Mucosa of rectum (tissue), 2 donors: ENCODE measurements at regions not wholly inside any gene's neighbourhood (a gene's known extent, or its start where the extent isn't known, plus 50 kb on each side); places are given as distances from the start of the nearest gene placed in this dataset.
A peak's percentile ranks its signal among the peaks of the same experiment; 100 is the strongest.

Experiments
- H3K27ac ChIP-seq, 2 donors: one replicate each; pipeline ENCODE4 v1.7.0; 2013; ENCODE audit warnings: inconsistent platforms in 2 of 2, low read depth in 2 of 2, low read length in 2 of 2
- H3K27me3 ChIP-seq, 2 donors: one replicate each; pipeline ENCODE4 v1.7.0; 2013; ENCODE audit warnings: low read length in 2 of 2; ENCODE audit not compliant: control insufficient read depth in 2 of 2, insufficient read depth in 2 of 2
- H3K36me3 ChIP-seq, 2 donors: one replicate each; pipeline ENCODE4 v1.7.0; 2013; ENCODE audit warnings: low read length in 2 of 2; ENCODE audit not compliant: control insufficient read depth in 2 of 2, insufficient read depth in 2 of 2
- H3K4me1 ChIP-seq, 2 donors: one replicate each; pipeline ENCODE4 v1.7.0; 2013; ENCODE audit warnings: low read length in 2 of 2, mild to moderate bottlenecking in 1 of 2; ENCODE audit not compliant: control insufficient read depth in 2 of 2, insufficient read depth in 2 of 2
- H3K4me3 ChIP-seq, 2 donors: one replicate each; pipeline ENCODE4 v1.7.0; 2013; ENCODE audit warnings: low read length in 2 of 2
- H3K9ac ChIP-seq, 2 donors: one replicate each; pipeline ENCODE4 v1.7.0; 2013; ENCODE audit warnings: low read length in 2 of 2, low read depth in 1 of 2, mild to moderate bottlenecking in 1 of 2
- H3K9me3 ChIP-seq, 2 donors: one replicate each; pipeline ENCODE4 v1.7.0; 2013; ENCODE audit warnings: low read length in 2 of 2; ENCODE audit not compliant: control insufficient read depth in 2 of 2
- donor health status: healthy.
- donor health status: Normal muscosa, but diverticular disease.

DNA sequence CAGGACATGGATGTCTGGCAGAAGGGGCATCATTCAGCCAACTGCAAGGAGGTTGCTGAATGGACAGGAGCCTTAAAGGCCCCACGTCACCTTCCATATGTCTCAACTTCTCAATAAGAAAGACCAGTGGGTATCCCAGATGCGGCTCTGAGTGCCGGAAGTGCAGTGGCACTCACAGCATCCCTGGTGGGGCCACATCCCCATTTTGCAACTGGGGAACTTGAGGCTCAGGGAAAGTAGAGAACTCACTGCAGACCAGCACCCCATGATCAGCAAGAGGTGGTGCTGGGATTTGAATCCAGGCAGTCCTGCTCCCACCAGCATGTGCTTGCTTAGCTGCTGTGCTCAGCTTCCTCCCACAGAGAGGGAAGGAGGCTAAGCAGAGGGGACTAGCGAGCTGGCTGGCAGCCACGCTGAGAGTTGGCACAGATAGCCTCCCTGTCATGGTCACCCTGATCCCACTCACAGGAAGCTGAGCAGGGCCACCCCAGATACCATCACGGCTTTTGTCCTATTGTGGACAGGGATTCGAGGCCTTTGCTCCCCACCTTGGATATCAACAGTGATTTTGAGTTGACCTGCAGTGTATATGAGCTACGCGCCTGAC is 294.2 kb upstream of the FOXF1 start:
- Histone ChIP-seq H3K9ac (no peak overlapping the region), H3K36me3 (no peaks in the 10 kb centered on the region), H3K4me1 (peaks cover 2 to 7% of the 10 kb centered on the region in 2 donors), H3K9me3 (no peaks in the 10 kb centered on the region), H3K4me3 (no peak overlapping the region), H3K27ac (no peak overlapping the region), H3K27me3 (no peaks in the 10 kb centered on the region)

DNA sequence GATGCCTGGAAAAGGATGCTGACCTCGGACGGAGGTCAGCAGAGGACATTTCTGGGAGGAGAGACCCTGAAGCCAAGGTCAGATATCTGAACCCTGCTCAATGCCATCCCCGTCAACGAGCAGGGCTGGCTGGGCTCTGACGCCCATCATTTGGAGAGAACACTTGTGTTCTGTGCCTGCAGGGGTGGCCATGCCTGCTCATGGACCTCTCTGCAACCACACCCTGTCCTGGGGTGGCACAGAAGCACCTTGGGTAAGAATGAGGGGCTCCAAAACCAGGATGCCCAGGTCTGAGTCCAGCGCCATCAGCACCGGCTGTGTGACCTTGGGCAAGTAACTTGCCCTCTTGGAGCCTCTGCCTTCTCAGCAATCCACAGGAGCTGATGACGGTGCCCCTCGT is 293.7 kb upstream of the FOXF1 start:
- Histone ChIP-seq H3K36me3 (no peaks in the 10 kb centered on the region), H3K4me3 (no peak overlapping the region), H3K27me3 (no peaks in the 10 kb centered on the region), H3K27ac (no peak overlapping the region), H3K4me1 (peaks cover 2 to 7% of the 10 kb centered on the region in 2 donors), H3K9me3 (no peaks in the 10 kb centered on the region), H3K9ac (no peak overlapping the region)

DNA sequence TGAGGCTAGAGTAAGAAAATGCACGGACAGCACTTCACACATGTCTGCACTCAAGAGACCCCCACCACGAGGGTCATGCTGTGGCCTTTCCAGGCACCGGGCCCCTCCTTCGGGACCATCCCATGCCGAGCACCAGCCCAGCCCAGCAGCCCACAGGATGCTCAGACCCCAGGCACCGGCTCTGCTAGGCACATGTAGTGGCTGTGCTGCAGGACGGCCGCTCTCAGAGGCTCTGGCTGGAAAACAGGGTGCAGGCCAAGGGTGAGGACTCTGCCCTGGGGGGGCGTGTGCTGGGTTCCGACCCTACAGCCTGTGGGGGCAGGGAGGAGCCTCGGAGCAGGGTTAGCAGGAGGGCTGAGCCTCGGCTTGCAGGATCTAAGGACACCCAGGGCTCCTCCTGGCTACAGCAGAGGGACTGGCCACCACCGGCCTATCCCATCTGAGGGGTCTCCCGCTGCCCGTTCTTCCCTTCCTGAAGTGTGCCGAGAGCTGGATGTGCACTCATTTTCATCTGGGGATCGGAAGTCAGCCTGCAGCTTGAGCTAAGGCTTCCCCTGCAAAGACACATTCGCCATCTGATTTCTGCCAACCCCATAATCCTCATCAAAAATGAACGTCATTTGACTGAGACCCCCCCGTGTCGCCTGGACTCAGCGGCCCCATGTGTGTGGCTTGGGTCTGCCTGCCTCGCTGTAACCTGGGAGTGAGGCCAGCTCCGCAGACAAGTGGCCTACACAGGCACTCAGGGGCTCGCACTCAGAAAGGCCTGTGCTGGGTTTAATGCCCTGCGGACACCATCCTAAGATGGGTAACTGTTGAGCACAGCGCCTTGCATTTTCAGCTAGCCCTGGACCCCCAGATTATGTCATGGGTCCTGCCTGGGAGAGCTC is 293.1 kb upstream of the FOXF1 start:
- Histone ChIP-seq H3K27me3 (no peaks in the 10 kb centered on the region), H3K9me3 (no peaks in the 10 kb centered on the region), H3K9ac (no peak overlapping the region), H3K36me3 (no peaks in the 10 kb centered on the region), H3K4me1 (peaks cover 2 to 7% of the 10 kb centered on the region in 2 donors), H3K27ac (no peak overlapping the region), H3K4me3 (no peak overlapping the region)

DNA sequence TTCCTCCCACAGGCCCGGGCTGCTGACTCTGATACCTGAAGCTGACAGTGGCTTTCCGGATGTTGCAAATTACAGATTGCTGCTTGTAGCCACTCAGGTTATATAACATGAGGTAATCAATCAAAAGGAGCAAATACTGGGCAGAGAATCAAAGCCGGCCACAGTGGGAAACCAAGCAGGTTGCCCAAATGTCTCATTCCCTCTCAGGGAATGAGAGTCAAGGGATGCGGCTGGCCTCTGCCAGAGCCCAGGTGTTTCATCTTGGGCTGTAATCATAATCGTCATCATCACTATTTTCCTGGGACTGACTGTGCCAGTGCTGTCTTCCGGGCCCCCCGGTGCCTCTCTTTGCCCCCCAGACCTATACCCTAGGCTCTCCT is 292.4 kb upstream of the FOXF1 start:
- Histone ChIP-seq H3K4me1 (peaks cover 2 to 7% of the 10 kb centered on the region in 2 donors), H3K36me3 (no peaks in the 10 kb centered on the region), H3K9me3 (no peaks in the 10 kb centered on the region), H3K27ac (no peak overlapping the region), H3K4me3 (no peak overlapping the region), H3K9ac (no peak overlapping the region), H3K27me3 (no peaks in the 10 kb centered on the region)

DNA sequence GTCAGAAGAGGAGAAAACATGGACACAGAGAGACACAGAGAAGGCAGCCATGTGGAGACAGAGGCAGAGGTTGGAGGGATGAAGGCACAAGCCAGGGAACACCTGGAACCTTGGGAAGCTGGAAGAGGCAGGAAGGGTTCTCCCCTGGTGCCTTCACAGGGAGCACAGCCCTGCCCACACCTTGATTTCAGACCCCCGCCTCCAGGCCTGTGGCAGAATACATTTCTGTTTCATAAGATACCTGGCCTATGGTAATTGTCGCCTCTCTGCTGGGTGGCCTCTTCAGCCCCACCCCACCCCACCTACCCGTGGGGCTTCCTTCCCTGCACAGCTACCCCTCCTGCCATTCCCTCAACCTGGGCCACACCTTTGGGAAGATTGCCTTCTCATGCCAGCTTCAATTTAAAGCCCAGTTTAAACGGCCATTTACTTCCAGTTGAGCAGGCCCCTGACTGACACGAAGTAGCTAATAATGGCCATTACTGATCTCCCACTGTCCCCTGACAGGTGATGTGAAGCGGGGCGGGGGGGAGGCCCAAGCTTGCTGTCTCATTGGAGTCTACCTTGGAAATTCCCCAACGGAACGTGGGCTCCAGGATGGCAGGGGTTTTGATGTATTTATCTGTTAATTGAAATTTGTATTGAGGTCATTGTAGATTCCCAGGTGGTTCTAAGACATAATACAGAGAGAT is 291.7 kb upstream of the FOXF1 start:
- no peaks in the 10 kb centered on the region for H3K36me3 ChIP-seq
- H3K4me1 ChIP-seq = peaks cover 2 to 7% of the 10 kb centered on the region in 2 donors
- no peak overlapping the region for H3K9ac ChIP-seq
- peak overlapping the region in 1 of 2 donors; percentile 68 for H3K27ac ChIP-seq
- no peaks in the 10 kb centered on the region for H3K27me3 ChIP-seq
- H3K4me3 ChIP-seq = no peak overlapping the region
- no peaks in the 10 kb centered on the region for H3K9me3 ChIP-seq

DNA sequence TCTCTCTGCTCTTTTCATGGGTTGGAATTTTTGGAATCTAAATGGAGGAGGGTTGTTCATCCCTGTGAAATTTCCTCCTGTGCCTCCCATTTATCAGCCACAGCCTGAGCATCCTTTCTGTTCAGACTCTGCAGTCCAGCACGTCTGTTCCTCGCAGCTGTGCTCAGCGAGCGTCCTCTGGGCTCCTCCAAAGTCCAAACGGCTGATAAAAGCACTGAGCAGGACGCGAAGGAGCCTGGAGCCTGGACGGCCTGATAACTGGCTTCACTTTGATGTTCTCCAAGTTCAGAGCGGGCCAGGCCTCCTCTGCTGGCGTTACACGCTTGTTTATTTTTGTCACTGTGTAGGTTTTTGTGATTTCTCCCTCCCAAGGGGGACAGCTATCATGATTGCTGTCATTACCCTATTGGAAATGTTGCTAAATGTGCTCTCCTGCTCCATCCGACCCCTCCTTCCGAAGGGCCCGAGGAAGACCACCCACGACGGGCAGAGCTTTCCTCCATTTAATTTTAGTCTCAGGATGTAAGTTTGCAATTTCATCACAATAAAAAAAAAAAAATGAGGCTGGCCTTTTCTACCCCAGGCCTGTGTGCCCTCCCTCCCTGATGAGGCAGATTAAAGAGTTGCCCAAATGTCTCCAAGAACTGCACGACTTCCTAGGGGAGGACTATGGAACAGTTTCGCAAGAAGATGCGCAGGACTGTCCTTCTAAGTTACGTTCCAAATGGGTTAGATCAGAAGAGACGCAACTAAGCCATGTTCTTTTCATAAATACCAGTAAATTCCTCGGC is 290.5 kb upstream of the FOXF1 start:
- Histone ChIP-seq H3K27ac (peak overlapping the region; percentile 62 to 72), H3K36me3 (no peaks in the 10 kb centered on the region), H3K4me3 (no peak overlapping the region), H3K9ac (no peak overlapping the region), H3K27me3 (no peaks in the 10 kb centered on the region), H3K4me1 (peaks cover 2 to 4% of the 10 kb centered on the region in 2 donors), H3K9me3 (no peaks in the 10 kb centered on the region)

DNA sequence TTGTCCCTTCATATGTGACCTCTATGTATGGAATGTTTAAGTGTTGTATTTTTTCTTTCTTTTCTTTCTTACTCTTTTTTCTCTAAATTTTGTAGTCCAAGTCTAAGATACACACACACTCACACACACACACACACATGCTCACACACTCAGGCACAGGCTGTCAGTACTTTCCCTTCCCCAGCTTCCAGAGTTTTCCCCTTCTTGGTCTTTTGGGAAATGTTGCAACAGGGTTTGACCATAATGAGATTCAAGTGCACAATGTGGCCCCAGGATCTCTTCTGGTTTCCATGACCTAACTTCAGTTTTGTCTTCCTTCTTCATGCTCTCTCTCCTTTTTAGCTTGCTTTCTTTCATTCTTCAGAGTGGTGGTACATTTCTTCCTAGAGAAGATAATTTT is 289.8 kb upstream of the FOXF1 start:
- Histone ChIP-seq H3K4me3 (no peak overlapping the region), H3K36me3 (no peaks in the 10 kb centered on the region), H3K27ac (peak overlapping the region; percentile 52 to 72), H3K9me3 (no peaks in the 10 kb centered on the region), H3K9ac (no peak overlapping the region), H3K4me1 (peaks cover 2 to 4% of the 10 kb centered on the region in 2 donors), H3K27me3 (no peaks in the 10 kb centered on the region)

DNA sequence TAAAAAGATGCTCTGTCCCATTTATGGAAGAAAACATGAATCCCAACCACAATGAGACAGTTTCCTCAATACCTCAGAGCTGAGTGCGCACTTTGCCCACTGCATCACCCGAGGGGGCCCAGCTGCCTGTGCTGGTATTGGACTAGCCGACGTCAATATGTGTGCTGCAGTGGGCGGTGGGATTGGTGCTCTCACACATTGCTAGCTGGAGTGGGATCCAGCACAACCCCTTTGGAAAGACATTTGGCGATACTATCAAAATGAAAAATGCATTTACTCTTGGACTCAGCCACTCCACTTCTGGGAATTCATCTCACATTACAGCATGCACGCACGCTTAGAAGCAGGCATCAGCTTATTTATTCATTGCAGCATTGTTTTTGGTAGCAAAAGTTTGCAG is 289.2 kb upstream of the FOXF1 start:
- H3K4me1 ChIP-seq = peaks cover 2 to 4% of the 10 kb centered on the region in 2 donors
- no peak overlapping the region for H3K4me3 ChIP-seq
- no peaks in the 10 kb centered on the region for H3K9me3 ChIP-seq
- H3K27ac ChIP-seq = peak overlapping the region; percentile 52 to 72
- H3K36me3 ChIP-seq = no peaks in the 10 kb centered on the region
- no peak overlapping the region for H3K9ac ChIP-seq
- H3K27me3 ChIP-seq = no peaks in the 10 kb centered on the region

DNA sequence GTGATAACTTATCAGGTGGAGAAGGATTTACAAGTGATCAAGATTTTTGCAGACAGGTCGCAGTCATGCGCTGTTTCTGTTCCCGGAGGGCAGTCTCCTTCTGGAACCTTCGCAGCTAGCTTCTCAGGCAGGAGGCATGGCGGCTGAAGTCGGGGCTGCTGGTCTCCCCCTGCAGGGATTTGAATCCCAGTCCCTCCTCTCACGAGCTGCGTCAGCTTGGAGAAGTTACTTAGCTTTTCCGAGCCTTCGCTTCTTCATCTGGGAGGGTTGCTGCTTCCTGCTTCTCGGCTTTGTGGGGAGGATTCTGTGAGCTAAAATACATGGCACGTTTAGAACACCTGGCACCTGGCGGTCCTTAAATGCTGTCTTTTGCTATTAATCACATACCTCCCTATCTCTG is 287.8 kb upstream of the FOXF1 start:
- Histone ChIP-seq H3K9ac (no peak overlapping the region), H3K27ac (peak overlapping the region; percentile 52 to 72), H3K27me3 (no peaks in the 10 kb centered on the region), H3K36me3 (no peaks in the 10 kb centered on the region), H3K9me3 (no peaks in the 10 kb centered on the region), H3K4me3 (peak overlapping the region in 1 of 2 donors; percentile 22), H3K4me1 (peaks cover 2 to 4% of the 10 kb centered on the region in 2 donors)
